ENCODE measurements at regions not wholly inside any gene's neighbourhood (a gene's known extent, or its start where the extent isn't known, plus 50 kb on each side); places are given as distances from the start of the nearest gene placed in this dataset.

GRCh38 chr13:76131551-76131950 is 495.4 kb downstream of the LMO7 start:
- DNase-seq = no peak

GRCh38 chr13:76129305-76130000 is 493.3 kb downstream of the LMO7 start:
- no peak for DNase-seq

- no peak for DNase-seq
Observed at GRCh38 chr13:76127922-76128321, 491.8 kb downstream of the LMO7 start.

GRCh38 chr13:76123548-76123947 is 487.4 kb downstream of the LMO7 start:
- no peak for DNase-seq

GRCh38 chr13:76116751-76117360 is 480.7 kb downstream of the LMO7 start:
- DNase-seq = no peak

GRCh38 chr13:76106763-76107162 is 470.6 kb downstream of the LMO7 start:
- no peak for DNase-seq

GRCh38 chr13:76094645-76095044 is 458.5 kb downstream of the LMO7 start:
- no peak for DNase-seq

- no peak for DNase-seq
Observed at GRCh38 chr13:76091076-76091475, 454.9 kb downstream of the LMO7 start.

GRCh38 chr13:76086729-76087128 is 450.6 kb downstream of the LMO7 start:
- DNase-seq = no peak

- DNase-seq = no peak
Observed at GRCh38 chr13:76067850-76068249, 431.7 kb downstream of the LMO7 start.

- DNase-seq = no peak
Observed at GRCh38 chr13:76053181-76053580, 417.1 kb downstream of the LMO7 start.

GRCh38 chr13:76049376-76049746 is 413.2 kb downstream of the LMO7 start:
- no peak for DNase-seq

GRCh38 chr13:76048675-76049375 is 412.7 kb downstream of the LMO7 start:
- no peak for DNase-seq

GRCh38 chr13:76048131-76048530 is 412.0 kb downstream of the LMO7 start:
- no peak for DNase-seq

- DNase-seq = no peak
Observed at GRCh38 chr13:76043874-76044273, 407.7 kb downstream of the LMO7 start.

- DNase-seq = no peak
Observed at GRCh38 chr13:76038920-76039716, 403.0 kb downstream of the LMO7 start.

- DNase-seq = no peak
Observed at GRCh38 chr13:76036176-76036575, 400.0 kb downstream of the LMO7 start.

GRCh38 chr13:76035711-76036110 is 399.6 kb downstream of the LMO7 start:
- no peak for DNase-seq

- no peak for DNase-seq
Observed at GRCh38 chr13:76029706-76030105, 393.6 kb downstream of the LMO7 start.

- DNase-seq = no peak
Observed at GRCh38 chr13:76029088-76029487, 393.0 kb downstream of the LMO7 start.

GRCh38 chr13:76027131-76027530 is 391.0 kb downstream of the LMO7 start:
- DNase-seq = no peak

- DNase-seq = no peak
Observed at GRCh38 chr13:76025392-76025791, 389.3 kb downstream of the LMO7 start.

Measured in anterior cingulate cortex (tissue), 58 donors.